Duodenal mucosa (tissue), 2 donors: ENCODE measurements at regions not wholly inside any gene's neighbourhood (a gene's known extent, or its start where the extent isn't known, plus 50 kb on each side); places are given as distances from the start of the nearest gene placed in this dataset.

Experiments
- H3K27ac ChIP-seq: one replicate; pipeline ENCODE4 v1.7.0; 2013; ENCODE audit warnings: low read depth, low read length
- H3K27me3 ChIP-seq, 2 donors: one replicate each; pipeline ENCODE4 v1.7.0; 2013; ENCODE audit warnings: low read length in 2 of 2, control low read depth in 1 of 2; ENCODE audit not compliant: insufficient read depth in 2 of 2, control insufficient read depth in 1 of 2
- H3K36me3 ChIP-seq, 2 donors: one replicate each; pipeline ENCODE4 v1.7.0; 2013; ENCODE audit warnings: low read length in 2 of 2, control low read depth in 1 of 2; ENCODE audit not compliant: insufficient read depth in 2 of 2, control insufficient read depth in 1 of 2
- H3K4me1 ChIP-seq, 2 donors: one replicate each; pipeline ENCODE4 v1.7.0; 2013; ENCODE audit warnings: low read length in 2 of 2, control low read depth in 1 of 2; ENCODE audit not compliant: insufficient read depth in 2 of 2, control insufficient read depth in 1 of 2
- H3K4me3 ChIP-seq, 2 donors: one replicate each; pipeline ENCODE4 v1.7.0; 2013; ENCODE audit warnings: low read length in 2 of 2, low read depth in 1 of 2
- H3K9ac ChIP-seq, 2 donors: one replicate each; pipeline ENCODE4 v1.7.0; 2013; ENCODE audit warnings: low read length in 2 of 2, low read depth in 1 of 2
- H3K9me3 ChIP-seq, 2 donors: one replicate each; pipeline ENCODE4 v1.7.0; 2013; ENCODE audit warnings: low read length in 2 of 2, control low read depth in 1 of 2; ENCODE audit not compliant: control insufficient read depth in 1 of 2

DNA sequence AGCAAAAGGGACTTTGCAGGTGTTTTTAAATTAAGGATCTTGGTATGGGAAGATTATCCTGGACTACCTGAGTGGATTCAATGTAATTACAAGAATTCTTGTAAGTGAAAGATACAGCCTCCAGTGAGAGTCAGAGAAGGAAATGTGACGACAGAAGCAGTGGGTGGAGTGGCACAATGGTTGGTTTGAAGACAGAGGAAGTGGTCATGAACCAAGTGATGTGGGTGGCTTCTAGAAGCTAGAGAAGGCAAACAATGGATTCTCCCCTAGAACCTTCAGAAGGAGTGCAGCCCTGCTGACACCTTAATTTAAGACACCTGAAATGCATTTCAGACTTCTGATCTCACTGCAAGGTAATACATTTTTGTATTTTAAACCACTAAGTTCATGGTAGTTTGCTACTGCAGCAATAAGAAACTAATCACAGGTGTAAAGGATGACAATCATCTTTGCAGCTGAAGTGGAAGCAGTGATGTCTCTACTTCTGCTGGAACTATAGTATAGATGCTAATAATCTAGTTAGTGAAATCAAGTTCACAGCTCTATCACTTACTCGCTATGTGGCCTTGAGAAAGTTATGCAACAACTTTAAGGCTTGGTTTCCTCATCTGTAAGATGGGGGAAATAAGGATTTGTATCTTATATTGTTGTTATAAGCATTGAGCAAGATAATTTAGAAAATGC is 403.4 kb upstream of the SUCLG2 start:
- no peak overlapping the region for H3K27ac ChIP-seq
- no peaks in the 10 kb centered on the region for H3K27me3 ChIP-seq
- no peak overlapping the region for H3K4me3 ChIP-seq
- H3K9me3 ChIP-seq = no peaks in the 10 kb centered on the region
- no peak overlapping the region for H3K9ac ChIP-seq
- peaks cover 8 to 42% of the 10 kb centered on the region in 2 donors for H3K4me1 ChIP-seq
- H3K36me3 ChIP-seq = no peaks in the 10 kb centered on the region

DNA sequence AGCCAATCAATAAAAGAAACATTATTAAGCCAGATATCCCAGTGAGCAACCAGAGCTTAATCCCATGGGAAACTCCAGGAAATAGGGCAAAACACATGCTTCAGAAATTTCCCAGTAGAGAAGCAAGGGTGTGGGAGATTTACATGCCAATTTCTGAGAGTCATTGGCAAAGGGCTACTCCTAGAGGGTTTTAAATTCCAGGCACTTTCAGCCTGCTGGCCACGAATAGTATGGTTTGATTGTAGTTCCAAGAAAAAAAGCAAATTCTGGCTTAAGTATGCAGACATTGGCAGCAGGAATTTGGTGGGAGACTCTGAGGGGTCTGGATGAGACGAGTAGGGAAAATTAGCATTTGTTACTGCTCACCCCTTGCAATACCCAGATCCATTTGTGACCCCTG is 402.1 kb upstream of the SUCLG2 start:
- Histone ChIP-seq H3K27ac (no peak overlapping the region), H3K27me3 (no peaks in the 10 kb centered on the region), H3K4me3 (no peak overlapping the region), H3K9me3 (no peaks in the 10 kb centered on the region), H3K9ac (no peak overlapping the region), H3K4me1 (peaks cover 8 to 42% of the 10 kb centered on the region in 2 donors), H3K36me3 (no peaks in the 10 kb centered on the region)

DNA sequence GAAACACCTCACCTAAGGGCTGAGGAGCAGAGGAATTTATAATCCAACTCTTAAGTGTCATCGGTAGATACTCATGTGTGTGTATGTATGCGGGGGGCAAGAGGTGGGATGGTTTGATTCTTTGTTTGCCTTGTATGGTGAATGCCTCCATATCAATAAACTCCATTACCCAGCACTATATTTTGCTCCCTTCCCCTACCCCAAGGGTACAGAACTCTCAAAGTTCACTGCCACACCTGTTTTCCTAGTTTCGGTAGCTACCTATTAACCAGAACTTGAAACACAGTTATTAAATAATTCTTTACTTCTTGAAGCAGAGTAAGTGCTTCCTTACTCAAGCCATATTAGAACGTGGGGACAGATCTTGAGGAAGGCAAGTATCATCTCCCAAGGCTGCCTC is 400.8 kb upstream of the SUCLG2 start:
- H3K36me3 ChIP-seq = no peaks in the 10 kb centered on the region

DNA sequence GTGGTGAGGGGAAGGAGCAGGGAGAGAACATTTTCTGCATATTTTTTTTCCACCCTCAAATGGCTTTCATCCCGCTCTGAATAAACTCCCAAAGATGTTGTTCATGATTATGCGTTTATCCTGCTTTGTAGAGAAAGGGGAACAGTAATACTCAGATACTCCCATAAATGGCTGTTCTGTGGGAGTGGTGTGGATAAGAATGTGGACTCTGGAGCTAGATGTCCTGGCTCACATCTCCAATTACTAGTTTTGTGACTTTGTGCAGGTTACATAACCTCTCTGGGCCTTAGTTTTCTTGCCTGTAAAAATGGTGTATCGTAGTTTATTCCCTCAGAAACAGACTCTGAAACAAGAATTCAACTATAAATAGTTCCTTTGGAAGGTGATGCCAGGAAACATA is 395.4 kb upstream of the SUCLG2 start:
- H3K9ac ChIP-seq = no peak overlapping the region
- H3K27ac ChIP-seq = no peak overlapping the region
- no peaks in the 10 kb centered on the region for H3K27me3 ChIP-seq
- H3K9me3 ChIP-seq = no peaks in the 10 kb centered on the region
- no peaks in the 10 kb centered on the region for H3K36me3 ChIP-seq
- peaks cover 11 to 16% of the 10 kb centered on the region in 2 donors for H3K4me1 ChIP-seq
- H3K4me3 ChIP-seq = no peak overlapping the region

More for the DNA sequence above, 400.8 kb upstream of the SUCLG2 start:
- H3K9me3 ChIP-seq = no peaks in the 10 kb centered on the region
- H3K27ac ChIP-seq = no peak overlapping the region
- H3K27me3 ChIP-seq = no peaks in the 10 kb centered on the region
- peak overlapping the region in 1 of 2 donors; percentile 19 for H3K4me3 ChIP-seq
- no peak overlapping the region for H3K9ac ChIP-seq
- H3K4me1 ChIP-seq = peaks cover 10 to 44% of the 10 kb centered on the region in 2 donors

DNA sequence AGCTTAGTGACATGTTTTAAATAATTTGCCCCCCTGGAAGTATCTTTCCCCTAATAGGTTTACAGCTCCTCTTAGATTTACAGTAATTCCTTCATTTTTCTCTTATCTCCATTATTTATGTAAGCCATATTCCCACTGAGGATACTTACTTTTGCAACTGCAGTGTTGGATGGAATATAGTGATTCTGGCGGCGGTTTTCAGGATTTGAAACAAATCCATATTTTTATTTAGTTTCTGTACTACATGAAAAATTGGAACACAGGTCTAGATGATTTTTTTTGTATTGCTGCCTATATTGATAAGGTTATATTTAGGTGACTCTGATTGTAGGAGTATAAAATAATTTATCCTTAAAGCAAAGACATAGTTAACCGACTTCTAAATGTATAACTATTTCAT is 391.6 kb upstream of the SUCLG2 start:
- H3K9ac ChIP-seq = no peak overlapping the region

DNA sequence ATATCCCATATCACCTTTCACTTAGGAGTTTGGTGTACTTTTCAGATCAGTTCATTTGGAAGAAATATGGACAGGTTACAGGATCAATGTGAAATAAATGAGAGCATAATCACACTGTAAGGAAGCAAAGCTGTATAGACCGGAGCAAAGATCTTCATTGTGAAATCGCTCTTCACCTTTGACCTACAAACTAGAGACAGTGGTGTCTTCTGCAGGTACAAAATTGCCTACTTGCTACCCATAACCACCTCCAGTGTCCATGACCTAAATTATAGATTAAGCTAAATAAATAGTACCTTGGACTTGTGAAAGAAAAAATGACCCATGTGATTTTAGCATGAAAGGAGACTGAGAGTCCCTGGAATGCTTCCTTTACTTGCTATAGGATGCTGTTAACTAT is 379.5 kb upstream of the SUCLG2 start:
- no peak overlapping the region for H3K4me3 ChIP-seq
- no peaks in the 10 kb centered on the region for H3K4me1 ChIP-seq
- no peak overlapping the region for H3K27ac ChIP-seq
- H3K9ac ChIP-seq = no peak overlapping the region
- H3K9me3 ChIP-seq = no peaks in the 10 kb centered on the region
- no peaks in the 10 kb centered on the region for H3K36me3 ChIP-seq
- no peaks in the 10 kb centered on the region for H3K27me3 ChIP-seq

More for the DNA sequence above, 391.6 kb upstream of the SUCLG2 start:
- no peaks in the 10 kb centered on the region for H3K9me3 ChIP-seq
- H3K4me3 ChIP-seq = no peak overlapping the region
- no peaks in the 10 kb centered on the region for H3K36me3 ChIP-seq
- H3K27me3 ChIP-seq = no peaks in the 10 kb centered on the region
- H3K4me1 ChIP-seq = peaks cover 7 to 11% of the 10 kb centered on the region in 2 donors
- no peak overlapping the region for H3K27ac ChIP-seq

DNA sequence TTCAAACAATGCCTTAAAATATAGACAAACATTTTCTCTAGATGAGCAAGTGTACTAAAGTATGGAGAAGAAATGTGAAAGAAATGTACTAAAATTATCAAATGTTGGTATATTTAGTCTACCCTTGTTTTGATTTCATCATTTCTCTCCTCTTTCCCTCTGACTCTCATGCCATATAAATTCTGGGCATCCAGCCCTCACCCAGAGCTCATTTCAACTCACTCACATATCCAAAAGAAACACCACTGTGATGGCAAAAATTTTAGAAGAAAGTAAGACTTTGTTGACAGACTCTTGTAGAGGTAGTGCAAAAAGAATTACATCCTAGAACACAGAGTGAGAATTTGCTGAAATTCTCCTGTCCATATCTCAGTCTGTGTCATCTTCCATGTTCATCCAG is 377.8 kb upstream of the SUCLG2 start:
- Histone ChIP-seq H3K4me1 (no peaks in the 10 kb centered on the region), H3K36me3 (no peaks in the 10 kb centered on the region), H3K9me3 (no peaks in the 10 kb centered on the region), H3K9ac (no peak overlapping the region), H3K27me3 (no peaks in the 10 kb centered on the region), H3K27ac (no peak overlapping the region), H3K4me3 (no peak overlapping the region)

DNA sequence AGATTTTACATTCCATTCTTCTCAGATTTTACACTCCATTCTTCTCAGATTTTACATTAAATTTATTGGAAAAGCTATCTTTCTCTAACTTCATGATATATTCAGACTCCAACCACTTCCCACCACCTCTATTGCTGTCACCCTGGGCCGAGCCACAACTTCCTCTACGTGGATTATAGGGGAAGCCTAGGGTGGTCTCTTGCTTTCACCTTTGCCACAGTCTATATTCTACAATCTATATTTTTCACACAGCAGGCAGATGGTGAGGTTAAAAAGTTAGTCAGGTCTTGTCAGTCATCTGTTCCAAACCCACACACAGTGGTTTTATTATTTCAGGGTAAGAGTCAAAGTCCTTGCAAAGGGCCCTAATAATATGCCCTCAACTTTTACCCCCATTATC is 370.8 kb upstream of the SUCLG2 start:
- Histone ChIP-seq H3K27ac (no peak overlapping the region), H3K36me3 (no peaks in the 10 kb centered on the region), H3K4me3 (no peak overlapping the region), H3K9me3 (no peaks in the 10 kb centered on the region), H3K9ac (no peak overlapping the region), H3K4me1 (no peaks in the 10 kb centered on the region), H3K27me3 (no peaks in the 10 kb centered on the region)

DNA sequence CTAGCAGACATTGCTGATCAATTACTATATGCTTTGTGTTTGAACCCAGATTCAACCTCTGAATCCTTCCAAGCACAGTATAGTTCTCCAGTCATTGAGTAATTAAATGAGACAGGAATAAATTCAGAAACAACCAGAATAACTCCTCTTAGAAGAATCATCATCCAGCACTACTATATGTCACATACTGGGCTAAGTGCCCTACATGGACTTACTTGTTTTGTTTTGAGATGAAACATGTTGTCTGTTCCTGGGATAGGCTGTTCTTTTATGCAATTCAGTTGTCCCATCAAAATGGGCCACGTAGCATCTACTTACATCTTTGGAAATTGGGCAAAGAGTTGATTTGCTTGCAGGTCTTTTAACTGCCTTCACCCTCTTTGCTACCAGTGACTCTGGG is 365.5 kb upstream of the SUCLG2 start:
- Histone ChIP-seq H3K36me3 (no peaks in the 10 kb centered on the region), H3K4me3 (no peak overlapping the region), H3K9ac (no peak overlapping the region), H3K9me3 (no peaks in the 10 kb centered on the region), H3K27ac (no peak overlapping the region), H3K4me1 (no peaks in the 10 kb centered on the region), H3K27me3 (no peaks in the 10 kb centered on the region)

DNA sequence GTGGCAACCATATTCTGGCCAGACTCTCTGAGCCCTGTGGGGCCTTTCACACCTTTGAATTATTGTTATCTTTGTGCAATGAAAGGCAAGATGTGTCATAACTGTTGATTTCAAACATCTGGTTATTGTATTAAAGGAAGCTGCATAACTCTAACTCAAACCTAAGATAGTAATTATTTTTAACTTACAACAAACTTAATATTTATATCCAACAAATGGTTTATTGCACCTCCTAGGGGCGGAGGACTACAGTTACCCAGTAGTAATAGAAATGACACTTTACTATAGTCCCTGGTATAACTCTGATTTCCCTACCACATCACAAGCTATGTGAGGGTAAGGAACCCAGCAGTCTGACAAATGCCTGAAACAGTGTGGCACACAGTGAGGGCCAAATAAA is 363.9 kb upstream of the SUCLG2 start:
- Histone ChIP-seq H3K36me3 (no peaks in the 10 kb centered on the region), H3K27ac (no peak overlapping the region)

DNA sequence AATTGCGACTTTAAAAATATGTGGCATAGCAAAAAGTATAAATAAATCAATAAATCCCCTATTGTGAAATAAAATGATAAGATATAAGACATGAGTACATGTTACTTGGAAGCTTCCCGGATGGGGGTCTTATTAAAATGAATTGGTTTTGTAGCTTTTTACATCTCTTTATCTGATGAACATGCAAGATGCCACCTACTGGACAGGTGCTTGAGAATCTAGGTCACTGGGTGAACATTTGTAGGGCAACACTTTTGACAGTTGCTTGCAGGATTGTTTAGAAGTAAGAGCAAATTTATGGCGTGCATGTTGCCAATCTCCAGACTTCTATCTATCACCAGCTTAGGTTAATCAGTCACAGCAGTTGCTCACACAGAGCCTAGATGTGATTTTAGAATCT is 362.7 kb upstream of the SUCLG2 start:
- Histone ChIP-seq H3K4me1 (no peaks in the 10 kb centered on the region), H3K27me3 (no peaks in the 10 kb centered on the region), H3K27ac (no peak overlapping the region), H3K9ac (no peak overlapping the region), H3K36me3 (no peaks in the 10 kb centered on the region), H3K9me3 (no peaks in the 10 kb centered on the region), H3K4me3 (no peak overlapping the region)

More for the DNA sequence above, 363.9 kb upstream of the SUCLG2 start:
- H3K9ac ChIP-seq = no peak overlapping the region
- H3K9me3 ChIP-seq = no peaks in the 10 kb centered on the region
- no peaks in the 10 kb centered on the region for H3K27me3 ChIP-seq
- no peak overlapping the region for H3K4me3 ChIP-seq
- H3K4me1 ChIP-seq = no peaks in the 10 kb centered on the region
